IMR-90 (cell line): ENCODE measurements at regions not wholly inside any gene's neighbourhood (a gene's known extent, or its start where the extent isn't known, plus 50 kb on each side); places are given as distances from the start of the nearest gene placed in this dataset.

Experiments used
- CEBPB ChIP-seq: IDR thresholded peaks from 2 replicates; pipeline ENCODE4 v1.6.1; 2012; ENCODE audit warnings: low read depth, low read length, improper control_type of control experiment
- CTCF ChIP-seq: conservative IDR thresholded peaks from 2 replicates; pipeline ENCODE4 v1.5.1; 2012; ENCODE audit warnings: mild to moderate bottlenecking, low read depth, low read length, improper control_type of control experiment
- POLR2A ChIP-seq: IDR thresholded peaks from 2 replicates; pipeline ENCODE4 v1.6.1; 2012; ENCODE audit warnings: mild to moderate bottlenecking, low read depth, low read length
- RAD21 ChIP-seq: IDR thresholded peaks from 2 replicates; pipeline ENCODE4 v1.6.1; 2012; ENCODE audit warnings: low read length, improper control_type of control experiment
- USF2 ChIP-seq: fragments of 150-350 bp; IDR thresholded peaks from 2 replicates; pipeline ENCODE4 v1.6.1; 2017; ENCODE audit warnings: mild to moderate bottlenecking, antibody characterized with exemption, low read length, low read depth

DNA sequence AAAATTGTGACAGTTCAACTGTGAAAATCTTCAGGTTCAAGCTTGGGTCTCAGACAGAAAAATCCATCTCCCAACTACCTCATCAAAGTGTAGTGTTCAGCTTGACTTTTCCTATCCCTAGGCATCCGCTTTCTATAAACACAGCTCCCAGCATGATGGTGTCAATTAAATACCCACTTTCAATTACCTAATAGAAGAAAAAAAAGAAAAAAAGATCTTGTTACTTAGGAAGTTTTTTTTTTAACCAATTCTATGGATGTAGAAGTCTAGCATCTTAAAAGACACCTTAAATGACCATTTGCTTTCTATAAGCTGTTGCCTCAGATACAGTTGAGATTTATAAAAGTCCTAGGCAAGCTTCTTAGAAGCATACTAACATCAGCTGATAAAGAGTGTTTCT, 244.1 kb upstream of the MTNR1B start:
- TF ChIP-seq POLR2A (no peak), CTCF (no peak), CEBPB (no peak), USF2 (no peak), RAD21 (no peak)
